ENCODE measurements at regions not wholly inside any gene's neighbourhood (a gene's known extent, or its start where the extent isn't known, plus 50 kb on each side); places are given as distances from the start of the nearest gene placed in this dataset.

DNA sequence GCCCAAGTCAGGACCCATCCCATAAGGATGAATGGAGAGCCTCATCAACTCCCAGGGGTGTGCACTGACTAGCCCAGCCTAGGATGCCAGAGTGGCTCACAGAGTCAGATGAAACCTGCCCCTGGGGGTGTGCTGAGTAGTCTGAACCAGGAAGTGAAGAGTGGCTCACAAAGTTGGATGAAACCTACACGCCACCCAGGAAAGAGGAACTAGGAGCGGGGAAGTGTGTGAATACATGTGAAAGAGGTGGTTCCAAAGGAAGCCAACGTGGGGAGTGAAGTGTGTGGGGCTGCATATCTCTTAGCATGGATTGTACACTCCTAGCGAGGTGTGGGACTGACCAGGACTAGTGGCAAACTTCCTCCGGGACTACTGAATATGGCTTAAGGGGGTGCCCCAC lies 902.1 kb upstream of the NDST4 start:
- DNase-seq: no peak

DNA sequence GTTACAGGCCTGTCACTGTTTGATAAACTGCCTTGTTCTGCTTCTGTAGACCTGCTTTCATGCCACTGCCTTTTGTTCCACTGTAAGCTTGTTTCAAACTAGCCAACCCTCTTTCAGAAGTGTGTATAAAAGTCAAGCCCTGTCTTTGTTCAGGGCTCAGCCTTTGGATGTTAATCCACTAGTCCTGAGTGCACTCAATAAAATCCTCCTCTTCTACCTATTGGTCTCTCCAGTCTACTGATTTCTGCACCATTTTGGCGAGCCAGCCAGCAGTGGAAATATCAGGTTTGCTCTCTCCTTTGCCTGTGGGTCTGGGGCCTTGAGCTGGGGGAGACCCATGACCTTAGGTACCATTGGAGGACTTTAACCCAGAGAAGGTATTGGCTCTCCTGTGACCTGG lies 901.6 kb upstream of the NDST4 start:
- Histone ChIP-seq H3K79me1 (replicated peaks; ENCODE audit: low read length, poor library complexity, severe bottlenecking) (no peaks in the 10 kb centered on the region), H2AFZ (ENCODE audit: low read depth, low read length) (no peak overlapping the region), H2BK15ac (ENCODE audit: low read depth, poor library complexity, severe bottlenecking) (no peak overlapping the region), H4K8ac (ENCODE audit: low read length) (no peak overlapping the region), H3K18ac (ENCODE audit: low read depth in 1 of 2, low read length in 2 of 2) (no peak overlapping the region), H3K23ac (ENCODE audit: low read length in 2 of 2) (no peak overlapping the region), H4K91ac (ENCODE audit: low read length) (no peak overlapping the region), H3K27ac (ENCODE audit: low read length, poor library complexity, severe bottlenecking) (no peak overlapping the region), H2BK120ac (ENCODE audit: low read depth, low read length) (no peak overlapping the region), H3K36me3 (ENCODE audit: control insufficient read depth in 1 of 2, insufficient read depth in 2 of 2, low read depth in 1 of 2, low read length in 2 of 2) (no peaks in the 10 kb centered on the region), H2BK12ac (ENCODE audit: low read length in 2 of 2) (no peak overlapping the region), H3K14ac (ENCODE audit: low read length in 2 of 2) (no peak overlapping the region), H3K9ac (ENCODE audit: low read length) (no peak overlapping the region), H3K9me3 (ENCODE audit: control insufficient read depth, low read length) (peaks cover 58% of the 10 kb centered on the region), H2AK5ac (ENCODE audit: low read length, severe bottlenecking) (no peak overlapping the region), H3K4ac (ENCODE audit: low read depth in 1 of 2, low read length in 2 of 2) (no peak overlapping the region), H3K4me1 (ENCODE audit: control insufficient read depth, insufficient read depth, low read depth, low read length) (no peaks in the 10 kb centered on the region), H2BK5ac (ENCODE audit: low read depth, low read length, poor library complexity, severe bottlenecking) (no peak overlapping the region), H3K4me2 (ENCODE audit: low read length, poor library complexity, severe bottlenecking) (no peak overlapping the region), H3K4me3 (ENCODE audit: insufficient read depth in 1 of 2, low read depth in 1 of 2, low read length in 2 of 2) (no peak overlapping the region), H3K27me3 (ENCODE audit: control insufficient read depth in 1 of 2, insufficient read depth in 1 of 2, low read length in 2 of 2) (no peaks in the 10 kb centered on the region)
- no peak for DNase-seq
- WGBS: 52% methylated on average over 1 of the region's 1 CpG

More for the DNA sequence above, 902.1 kb upstream of the NDST4 start:
- Histone ChIP-seq H2AFZ (ENCODE audit: low read depth, low read length) (no peak overlapping the region), H3K4me3 (ENCODE audit: insufficient read depth in 1 of 2, low read depth in 1 of 2, low read length in 2 of 2) (no peak overlapping the region), H2AK5ac (ENCODE audit: low read length, severe bottlenecking) (no peak overlapping the region), H4K91ac (ENCODE audit: low read length) (no peak overlapping the region), H4K8ac (ENCODE audit: low read length) (no peak overlapping the region), H3K14ac (ENCODE audit: low read length in 2 of 2) (no peak overlapping the region), H2BK5ac (ENCODE audit: low read depth, low read length, poor library complexity, severe bottlenecking) (no peak overlapping the region), H3K9ac (ENCODE audit: low read length) (no peak overlapping the region), H3K4ac (ENCODE audit: low read depth in 1 of 2, low read length in 2 of 2) (no peak overlapping the region), H3K27me3 (ENCODE audit: control insufficient read depth in 1 of 2, insufficient read depth in 1 of 2, low read length in 2 of 2) (no peaks in the 10 kb centered on the region), H3K4me2 (ENCODE audit: low read length, poor library complexity, severe bottlenecking) (no peak overlapping the region), H3K9me3 (ENCODE audit: control insufficient read depth, low read length) (peaks cover 62% of the 10 kb centered on the region), H3K18ac (ENCODE audit: low read depth in 1 of 2, low read length in 2 of 2) (no peak overlapping the region), H3K36me3 (ENCODE audit: control insufficient read depth in 1 of 2, insufficient read depth in 2 of 2, low read depth in 1 of 2, low read length in 2 of 2) (no peaks in the 10 kb centered on the region), H3K27ac (ENCODE audit: low read length, poor library complexity, severe bottlenecking) (no peak overlapping the region), H2BK15ac (ENCODE audit: low read depth, poor library complexity, severe bottlenecking) (no peak overlapping the region), H2BK12ac (ENCODE audit: low read length in 2 of 2) (no peak overlapping the region), H2BK120ac (ENCODE audit: low read depth, low read length) (no peak overlapping the region), H3K4me1 (ENCODE audit: control insufficient read depth, insufficient read depth, low read depth, low read length) (no peaks in the 10 kb centered on the region), H3K23ac (ENCODE audit: low read length in 2 of 2) (no peak overlapping the region), H3K79me1 (replicated peaks; ENCODE audit: low read length, poor library complexity, severe bottlenecking) (no peaks in the 10 kb centered on the region)
- 80% methylated on average over 5 of the region's 5 CpGs for WGBS

DNA sequence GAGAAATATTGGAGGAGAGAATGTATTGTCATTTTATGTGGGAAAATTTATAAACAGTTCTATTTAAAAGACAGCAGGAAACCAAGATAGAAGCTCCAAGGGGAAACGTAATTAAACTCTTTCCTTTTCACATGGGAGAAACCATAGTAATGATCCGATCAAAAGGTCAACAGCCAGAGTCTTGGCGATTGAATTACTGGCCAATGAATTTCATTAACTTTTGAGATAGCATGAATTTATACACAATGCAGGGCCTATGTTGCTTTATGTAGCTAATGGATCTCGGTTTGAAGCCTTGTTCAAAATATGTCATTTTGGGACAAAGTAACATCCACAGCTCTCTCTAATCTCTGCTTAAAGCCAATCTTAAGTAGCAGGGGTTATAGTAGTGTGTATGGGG lies 897.5 kb upstream of the NDST4 start:
- Histone ChIP-seq H4K91ac (ENCODE audit: low read length) (no peak overlapping the region), H3K18ac (ENCODE audit: low read depth in 1 of 2, low read length in 2 of 2) (no peak overlapping the region), H3K79me1 (replicated peaks; ENCODE audit: low read length, poor library complexity, severe bottlenecking) (no peaks in the 10 kb centered on the region), H3K27me3 (ENCODE audit: control insufficient read depth in 1 of 2, insufficient read depth in 1 of 2, low read length in 2 of 2) (no peaks in the 10 kb centered on the region), H3K14ac (ENCODE audit: low read length in 2 of 2) (no peak overlapping the region), H2BK15ac (ENCODE audit: low read depth, poor library complexity, severe bottlenecking) (no peak overlapping the region), H2BK5ac (ENCODE audit: low read depth, low read length, poor library complexity, severe bottlenecking) (no peak overlapping the region), H3K4me3 (ENCODE audit: insufficient read depth in 1 of 2, low read depth in 1 of 2, low read length in 2 of 2) (no peak overlapping the region), H3K36me3 (ENCODE audit: control insufficient read depth in 1 of 2, insufficient read depth in 2 of 2, low read depth in 1 of 2, low read length in 2 of 2) (no peaks in the 10 kb centered on the region), H3K4me1 (ENCODE audit: control insufficient read depth, insufficient read depth, low read depth, low read length) (no peaks in the 10 kb centered on the region), H3K4me2 (ENCODE audit: low read length, poor library complexity, severe bottlenecking) (no peak overlapping the region), H3K9me3 (ENCODE audit: control insufficient read depth, low read length) (peaks cover 26% of the 10 kb centered on the region), H4K8ac (ENCODE audit: low read length) (no peak overlapping the region), H3K9ac (ENCODE audit: low read length) (no peak overlapping the region), H2BK120ac (ENCODE audit: low read depth, low read length) (no peak overlapping the region), H2AK5ac (ENCODE audit: low read length, severe bottlenecking) (no peak overlapping the region), H3K4ac (ENCODE audit: low read depth in 1 of 2, low read length in 2 of 2) (no peak overlapping the region), H2AFZ (ENCODE audit: low read depth, low read length) (no peak overlapping the region), H2BK12ac (ENCODE audit: low read length in 2 of 2) (no peak overlapping the region), H3K23ac (ENCODE audit: low read length in 2 of 2) (no peak overlapping the region), H3K27ac (ENCODE audit: low read length, poor library complexity, severe bottlenecking) (no peak overlapping the region)
- DNase-seq: no peak
- 90% methylated on average over 3 of the region's 4 CpGs for WGBS

DNA sequence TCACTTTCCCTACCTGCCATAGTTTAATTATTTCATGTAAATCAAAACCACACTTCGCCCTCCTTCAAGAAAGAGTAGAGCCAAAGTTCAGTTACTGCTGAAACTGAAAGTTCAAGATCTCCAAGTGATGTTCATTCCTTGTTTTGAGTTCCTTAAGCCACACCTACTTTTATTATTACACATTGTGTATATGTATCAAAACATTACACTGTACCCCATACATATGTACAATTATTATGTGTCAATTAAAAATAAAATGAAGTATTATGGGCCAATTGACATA lies 892.3 kb upstream of the NDST4 start:
- Histone ChIP-seq H2BK12ac (ENCODE audit: low read length in 2 of 2) (no peak overlapping the region), H3K36me3 (ENCODE audit: control insufficient read depth in 1 of 2, insufficient read depth in 2 of 2, low read depth in 1 of 2, low read length in 2 of 2) (no peaks in the 10 kb centered on the region), H4K8ac (ENCODE audit: low read length) (no peak overlapping the region), H3K18ac (ENCODE audit: low read depth in 1 of 2, low read length in 2 of 2) (no peak overlapping the region), H3K27ac (ENCODE audit: low read length, poor library complexity, severe bottlenecking) (no peak overlapping the region), H3K9me3 (ENCODE audit: control insufficient read depth, low read length) (peaks cover 3% of the 10 kb centered on the region), H2AK5ac (ENCODE audit: low read length, severe bottlenecking) (no peak overlapping the region), H2BK5ac (ENCODE audit: low read depth, low read length, poor library complexity, severe bottlenecking) (no peak overlapping the region), H3K27me3 (ENCODE audit: control insufficient read depth in 1 of 2, insufficient read depth in 1 of 2, low read length in 2 of 2) (no peaks in the 10 kb centered on the region), H3K14ac (ENCODE audit: low read length in 2 of 2) (no peak overlapping the region), H3K9ac (ENCODE audit: low read length) (no peak overlapping the region), H3K4me2 (ENCODE audit: low read length, poor library complexity, severe bottlenecking) (no peak overlapping the region), H3K79me1 (replicated peaks; ENCODE audit: low read length, poor library complexity, severe bottlenecking) (no peaks in the 10 kb centered on the region), H3K4me1 (ENCODE audit: control insufficient read depth, insufficient read depth, low read depth, low read length) (no peaks in the 10 kb centered on the region), H4K91ac (ENCODE audit: low read length) (no peak overlapping the region), H3K23ac (ENCODE audit: low read length in 2 of 2) (no peak overlapping the region), H2AFZ (ENCODE audit: low read depth, low read length) (no peak overlapping the region), H3K4me3 (ENCODE audit: insufficient read depth in 1 of 2, low read depth in 1 of 2, low read length in 2 of 2) (no peak overlapping the region), H2BK120ac (ENCODE audit: low read depth, low read length) (no peak overlapping the region), H3K4ac (ENCODE audit: low read depth in 1 of 2, low read length in 2 of 2) (no peak overlapping the region), H2BK15ac (ENCODE audit: low read depth, poor library complexity, severe bottlenecking) (no peak overlapping the region)
- WGBS: 87% methylated on average over 1 of the region's 1 CpG
- no peak for DNase-seq
